Fibroblast of skin of right quadriceps (primary cell): ENCODE measurements at regions not wholly inside any gene's neighbourhood (a gene's known extent, or its start where the extent isn't known, plus 50 kb on each side); places are given as distances from the start of the nearest gene placed in this dataset.
"Not testable (repeated sequence)": the region's sequence is repeated elsewhere in the genome, so short reads cannot be mapped to it uniquely, and the experiment has no call there.

Experiments used
- DNase-seq: peaks from one replicate; pipeline ENCODE4 v3.0.0-alpha.2; 2013

- not testable (repeated sequence) for DNase-seq
Observed at GRCh38 chrX:46151332-46151731, 393.9 kb downstream of the ZNF674 start.

- no peak for DNase-seq
Observed at GRCh38 chrX:46144566-46144965, 400.7 kb downstream of the ZNF674 start.

GRCh38 chrX:46140272-46140671 is 404.9 kb downstream of the ZNF674 start:
- no peak for DNase-seq

- DNase-seq: no peak
Observed at GRCh38 chrX:46130247-46130646, 415.0 kb downstream of the ZNF674 start.

- DNase-seq: peak; percentile 7
Observed at GRCh38 chrX:46125111-46125510, 420.1 kb downstream of the ZNF674 start.

GRCh38 chrX:46117234-46117633 is 428.0 kb downstream of the ZNF674 start:
- no peak for DNase-seq

GRCh38 chrX:46087310-46087709 is 457.9 kb downstream of the ZNF674 start:
- not testable (repeated sequence) for DNase-seq

- not testable (repeated sequence) for DNase-seq
Observed at GRCh38 chrX:46080121-46080520, 465.1 kb downstream of the ZNF674 start.

- no peak for DNase-seq
Observed at GRCh38 chrX:46072791-46073190, 472.4 kb downstream of the ZNF674 start.

GRCh38 chrX:46072372-46072771 is 472.8 kb downstream of the ZNF674 start:
- no peak for DNase-seq

- DNase-seq: no peak
Observed at GRCh38 chrX:46070421-46070820, 474.8 kb downstream of the ZNF674 start.

- DNase-seq: no peak
Observed at GRCh38 chrX:46059316-46059715, 485.9 kb downstream of the ZNF674 start.

- DNase-seq: no peak
Observed at GRCh38 chrX:46044486-46044885, 500.7 kb downstream of the ZNF674 start.

GRCh38 chrX:46040001-46040400 is 505.2 kb downstream of the ZNF674 start:
- no peak for DNase-seq

- no peak for DNase-seq
Observed at GRCh38 chrX:46039526-46039925, 505.7 kb downstream of the ZNF674 start.

- DNase-seq: peak; percentile 18
Observed at GRCh38 chrX:46036508-46036907, 508.7 kb downstream of the ZNF674 start.

- DNase-seq: no peak
Observed at GRCh38 chrX:46034868-46035267, 510.4 kb downstream of the ZNF674 start.

- no peak for DNase-seq
Observed at GRCh38 chrX:46029777-46030176, 515.4 kb downstream of the ZNF674 start.

GRCh38 chrX:46016296-46016695 is 528.9 kb downstream of the ZNF674 start:
- DNase-seq: no peak

- DNase-seq: no peak
Observed at GRCh38 chrX:46015653-46016052, 529.6 kb downstream of the ZNF674 start.

GRCh38 chrX:45992402-45993123 is 552.7 kb downstream of the ZNF674 start:
- no peak for DNase-seq

- no peak for DNase-seq
Observed at GRCh38 chrX:45986971-45987370, 558.2 kb downstream of the ZNF674 start.

GRCh38 chrX:45986081-45986480 is 559.1 kb downstream of the ZNF674 start:
- no peak for DNase-seq

- DNase-seq: not testable (repeated sequence)
Observed at GRCh38 chrX:45982958-45983727, 562.1 kb downstream of the ZNF674 start.
